Lower lobe of right lung (tissue), 2 donors: ENCODE measurements at regions not wholly inside any gene's neighbourhood (a gene's known extent, or its start where the extent isn't known, plus 50 kb on each side); places are given as distances from the start of the nearest gene placed in this dataset.

ENCODE experiments used
- ATAC-seq, 2 donors: fragments of 200-7000 bp; cut with Tn5 transposase; one replicate each; pipeline ENCODE4 v1.9.1; 2020 to 2022; ENCODE audit warnings: mild to moderate bottlenecking in 2 of 2, moderate library complexity in 2 of 2
- DNase-seq: peaks from one replicate; pipeline ENCODE4 v3.0.0-alpha.2; 2020
- H3K27ac ChIP-seq: fragments of 200-600 bp; one replicate; pipeline ENCODE4 v1.8.0; 2022
- H3K27me3 ChIP-seq: fragments of 200-600 bp; one replicate; pipeline ENCODE4 v1.8.0; 2022; ENCODE audit warnings: low read depth
- H3K36me3 ChIP-seq: fragments of 200-600 bp; one replicate; pipeline ENCODE4 v1.8.0; 2022; ENCODE audit warnings: mild to moderate bottlenecking
- H3K4me1 ChIP-seq: fragments of 200-600 bp; one replicate; pipeline ENCODE4 v1.8.0; 2022
- H3K4me3 ChIP-seq: fragments of 200-600 bp; one replicate; pipeline ENCODE4 v1.8.0; 2022; ENCODE audit warnings: mild to moderate bottlenecking
- H3K9me3 ChIP-seq: fragments of 200-600 bp; one replicate; pipeline ENCODE4 v1.8.0; 2022
- CTCF ChIP-seq: fragments of 200-600 bp; IDR thresholded peaks from one replicate; pipeline ENCODE4 v1.8.0; 2022; ENCODE audit warnings: antibody characterized with exemption, mild to moderate bottlenecking
- intact Hi-C: fragments of 100-400 bp; cut with DNase I; formaldehyde crosslinking; loops from one replicate; pipeline ENCODE4 v1.11.0; 2022
- donor health status: DM: no; HTN: yes; CAD: no; lungs with severe emphysema.

GRCh38 chr14:85873006-85873405, 343.1 kb downstream of the FLRT2 start:
- Histone ChIP-seq H3K9me3 (no peaks in the 10 kb centered on the region), H3K27ac (no peak overlapping the region), H3K4me3 (no peak overlapping the region), H3K4me1 (no peaks in the 10 kb centered on the region), H3K27me3 (no peaks in the 10 kb centered on the region), H3K36me3 (no peaks in the 10 kb centered on the region)
- no peak for TF ChIP-seq CTCF
- DNase-seq (no peak), ATAC-seq (no peak)
- intact Hi-C loops = no loop called here

- DNase-seq = no peak
- no peaks in the 10 kb centered on the region for H3K9me3 ChIP-seq
- H3K4me3 ChIP-seq = no peak overlapping the region
- no peak overlapping the region for H3K27ac ChIP-seq
- TF ChIP-seq CTCF = no peak
- no peaks in the 10 kb centered on the region for H3K27me3 ChIP-seq
- intact Hi-C loops = no loop called here
- ATAC-seq = no peak
- H3K36me3 ChIP-seq = no peaks in the 10 kb centered on the region
- H3K4me1 ChIP-seq = no peaks in the 10 kb centered on the region
These were observed 337.5 kb downstream of the FLRT2 start for GRCh38 chr14:85867450-85867849.

GRCh38 chr14:85865701-85866100, 335.8 kb downstream of the FLRT2 start:
- intact Hi-C loops = no loop called here
- Histone ChIP-seq H3K4me3 (no peak overlapping the region), H3K36me3 (no peaks in the 10 kb centered on the region), H3K27ac (no peak overlapping the region), H3K9me3 (no peaks in the 10 kb centered on the region), H3K27me3 (no peaks in the 10 kb centered on the region), H3K4me1 (no peaks in the 10 kb centered on the region)
- TF ChIP-seq CTCF = no peak
- no peak for ATAC-seq
- DNase-seq = no peak

- intact Hi-C loops = no loop called here
- no peak for ATAC-seq
- no peak overlapping the region for H3K4me3 ChIP-seq
These were observed 328.7 kb downstream of the FLRT2 start for GRCh38 chr14:85858634-85859033.

GRCh38 chr14:85856430-85856829, 326.5 kb downstream of the FLRT2 start:
- Histone ChIP-seq H3K4me1 (no peaks in the 10 kb centered on the region), H3K9me3 (no peaks in the 10 kb centered on the region), H3K4me3 (no peak overlapping the region), H3K27ac (no peak overlapping the region), H3K36me3 (no peaks in the 10 kb centered on the region), H3K27me3 (no peaks in the 10 kb centered on the region)
- DNase-seq = no peak
- peak; percentile 11 for TF ChIP-seq CTCF
- ATAC-seq = no peak
- intact Hi-C loops = no loop called here

More at GRCh38 chr14:85858634-85859033, 328.7 kb downstream of the FLRT2 start:
- Histone ChIP-seq H3K4me1 (no peaks in the 10 kb centered on the region), H3K36me3 (no peaks in the 10 kb centered on the region), H3K27me3 (no peaks in the 10 kb centered on the region), H3K9me3 (no peaks in the 10 kb centered on the region), H3K27ac (no peak overlapping the region)
- no peak for DNase-seq
- TF ChIP-seq CTCF = no peak

- intact Hi-C loops = no loop called here
- TF ChIP-seq CTCF = no peak
- H3K27me3 ChIP-seq = no peaks in the 10 kb centered on the region
- H3K27ac ChIP-seq = no peak overlapping the region
- H3K9me3 ChIP-seq = no peaks in the 10 kb centered on the region
- H3K4me3 ChIP-seq = no peak overlapping the region
- H3K36me3 ChIP-seq = no peaks in the 10 kb centered on the region
- no peak for ATAC-seq
- no peak for DNase-seq
- H3K4me1 ChIP-seq = no peaks in the 10 kb centered on the region
These were observed 324.1 kb downstream of the FLRT2 start for GRCh38 chr14:85853996-85854526.
